Ovary (tissue), 3 donors: ENCODE measurements at regions not wholly inside any gene's neighbourhood (a gene's known extent, or its start where the extent isn't known, plus 50 kb on each side); places are given as distances from the start of the nearest gene placed in this dataset.
"Not testable (repeated sequence)": the region's sequence is repeated elsewhere in the genome, so short reads cannot be mapped to it uniquely, and the experiment has no call there.

Experiments
- CTCF ChIP-seq, 3 donors: fragments of 450-650 bp in 2 of 3; fragments of 200-600 bp in 1 of 3; IDR thresholded peaks; one replicate each; pipeline versions ENCODE4 v1.5.1 to v1.8.0; 2016 to 2022; ENCODE audit warnings: antibody characterized with exemption in 3 of 3, mild to moderate bottlenecking in 1 of 3
- EP300 ChIP-seq: sonication (generic); formaldehyde crosslinking; IDR thresholded peaks from one replicate; pipeline ENCODE4 v1.6.1; 2017; ENCODE audit warnings: antibody characterized with exemption
- POLR2A ChIP-seq: fragments of 450-650 bp; IDR thresholded peaks from one replicate; pipeline ENCODE4 v1.6.1; 2017; ENCODE audit warnings: antibody characterized with exemption, mild to moderate bottlenecking, moderate library complexity
- donor health status: DM: no; HTN: no; CAD: no.

- not testable (repeated sequence) for TF ChIP-seq POLR2A; CTCF (IDR thresholded peaks at IDR 0.05); EP300
These were observed 123.8 kb downstream of the PWWP3B start for GRCh38 chrX:106291779-106292390.
